MM.1S (cell line): ENCODE measurements at regions not wholly inside any gene's neighbourhood (a gene's known extent, or its start where the extent isn't known, plus 50 kb on each side); places are given as distances from the start of the nearest gene placed in this dataset.

ENCODE experiments used
- CTCF ChIP-seq: fragments of 300-600 bp; sonication (generic); IDR thresholded peaks from 2 replicates; pipeline ENCODE4 v1.5.1; 2016; ENCODE audit warnings: antibody characterized with exemption, low read length, mixed read lengths
- EZH2 ChIP-seq: fragments of 300-600 bp; sonication (generic); optimal IDR thresholded peaks from 2 replicates; pipeline ENCODE3; 2017; ENCODE audit warnings: low read depth, mild to moderate bottlenecking, antibody characterized with exemption, low read length, mixed read lengths

- TF ChIP-seq CTCF, result no peak
- TF ChIP-seq EZH2, result no peak
Measured at GRCh38 chr3:148084931-148085330, 612.8 kb upstream of the AGTR1 start.
